ENCODE measurements at regions not wholly inside any gene's neighbourhood (a gene's known extent, or its start where the extent isn't known, plus 50 kb on each side); places are given as distances from the start of the nearest gene placed in this dataset.

GRCh38 chr7:108789451-108789850 lies 219.8 kb downstream of the DNAJB9 start:
- H3K4me3 ChIP-seq (ENCODE audit: low read length in 3 of 3): no peak overlapping the region
- no peaks in the 10 kb centered on the region for H3K27me3 ChIP-seq (ENCODE audit: control insufficient read depth, insufficient read depth, low read length)
- no peak overlapping the region for H3K9ac ChIP-seq (ENCODE audit: low read length in 3 of 3)
- FAIRE-seq (peak; percentile 75), DNase-seq (no peak)
- H3K4me1 ChIP-seq (ENCODE audit: control insufficient read depth in 2 of 3, insufficient read depth in 2 of 3, low read depth in 1 of 3, low read length in 3 of 3): no peaks in the 10 kb centered on the region
- no peak for TF ChIP-seq CTCF (IDR thresholded peaks at IDR 0.05; ENCODE audit: borderline replicate concordance, extremely low read depth, insufficient read depth)
- peaks cover 0 to 14% (median 6%) of the 10 kb centered on the region in 3 donors for H3K9me3 ChIP-seq (ENCODE audit: control insufficient read depth in 2 of 3, insufficient read depth in 1 of 3, low read length in 3 of 3)
- no peaks in the 10 kb centered on the region for H3K36me3 ChIP-seq (ENCODE audit: control insufficient read depth in 2 of 3, insufficient read depth in 3 of 3, low read length in 3 of 3)
- intact Hi-C loops (cut with DNase I): no loop called here
- no peak overlapping the region for H3K27ac ChIP-seq (ENCODE audit: low read depth in 2 of 2, low read length in 2 of 2)

GRCh38 chr7:108794466-108794865 lies 224.8 kb downstream of the DNAJB9 start:
- FAIRE-seq: no peak
- intact Hi-C loops (cut with DNase I): no loop called here
- no peaks in the 10 kb centered on the region for H3K27me3 ChIP-seq (ENCODE audit: control insufficient read depth, insufficient read depth, low read length)

DNA sequence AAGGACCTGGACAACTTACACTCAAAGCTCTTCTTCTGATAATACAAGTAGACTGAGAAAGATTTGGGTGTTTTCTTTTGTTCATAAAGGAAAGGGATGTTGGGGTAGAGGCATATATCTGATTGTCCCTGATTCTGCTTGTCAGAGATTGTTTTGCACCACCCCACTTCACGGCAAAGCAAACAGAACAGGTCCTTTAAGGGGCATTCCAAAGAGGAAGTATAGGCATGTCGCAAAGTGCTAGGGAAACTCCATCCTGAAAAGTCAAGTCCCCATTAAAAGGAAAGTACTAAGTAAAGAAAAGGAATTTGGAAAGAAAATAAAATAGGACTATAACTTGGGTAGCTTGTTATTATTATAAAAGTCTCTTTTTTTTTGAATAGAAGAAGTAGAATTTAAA lies 233.0 kb downstream of the DNAJB9 start:
- FAIRE-seq (no peak), DNase-seq (no peak)
- Histone ChIP-seq H3K27me3 (ENCODE audit: control insufficient read depth, insufficient read depth, low read length) (no peaks in the 10 kb centered on the region), H3K27ac (ENCODE audit: low read depth in 2 of 2, low read length in 2 of 2) (no peak overlapping the region), H3K9ac (ENCODE audit: low read length in 3 of 3) (no peak overlapping the region), H3K4me1 (ENCODE audit: control insufficient read depth in 2 of 3, insufficient read depth in 2 of 3, low read depth in 1 of 3, low read length in 3 of 3) (no peaks in the 10 kb centered on the region), H3K36me3 (ENCODE audit: control insufficient read depth in 2 of 3, insufficient read depth in 3 of 3, low read length in 3 of 3) (no peaks in the 10 kb centered on the region), H3K9me3 (ENCODE audit: control insufficient read depth in 2 of 3, insufficient read depth in 1 of 3, low read length in 3 of 3) (no peaks in the 10 kb centered on the region), H3K4me3 (ENCODE audit: low read length in 3 of 3) (no peak overlapping the region)
- intact Hi-C loops (cut with DNase I): no loop called here
- no peak for TF ChIP-seq CTCF (IDR thresholded peaks at IDR 0.05; ENCODE audit: borderline replicate concordance, extremely low read depth, insufficient read depth)

More at GRCh38 chr7:108794466-108794865, 224.8 kb downstream of the DNAJB9 start:
- H3K27ac ChIP-seq (ENCODE audit: low read depth in 2 of 2, low read length in 2 of 2): no peak overlapping the region
- no peak overlapping the region for H3K4me3 ChIP-seq (ENCODE audit: low read length in 3 of 3)
- no peaks in the 10 kb centered on the region for H3K4me1 ChIP-seq (ENCODE audit: control insufficient read depth in 2 of 3, insufficient read depth in 2 of 3, low read depth in 1 of 3, low read length in 3 of 3)
- no peak for TF ChIP-seq CTCF (IDR thresholded peaks at IDR 0.05; ENCODE audit: borderline replicate concordance, extremely low read depth, insufficient read depth)
- no peak overlapping the region for H3K9ac ChIP-seq (ENCODE audit: low read length in 3 of 3)
- H3K36me3 ChIP-seq (ENCODE audit: control insufficient read depth in 2 of 3, insufficient read depth in 3 of 3, low read length in 3 of 3): no peaks in the 10 kb centered on the region
- peaks cover 0 to 10% (median 6%) of the 10 kb centered on the region in 3 donors for H3K9me3 ChIP-seq (ENCODE audit: control insufficient read depth in 2 of 3, insufficient read depth in 1 of 3, low read length in 3 of 3)
- DNase-seq: no peak

- Histone ChIP-seq H3K27ac (ENCODE audit: low read depth in 2 of 2, low read length in 2 of 2) (no peak overlapping the region), H3K9me3 (ENCODE audit: control insufficient read depth in 2 of 3, insufficient read depth in 1 of 3, low read length in 3 of 3) (no peaks in the 10 kb centered on the region), H3K36me3 (ENCODE audit: control insufficient read depth in 2 of 3, insufficient read depth in 3 of 3, low read length in 3 of 3) (no peaks in the 10 kb centered on the region), H3K4me3 (ENCODE audit: low read length in 3 of 3) (no peak overlapping the region), H3K9ac (ENCODE audit: low read length in 3 of 3) (no peak overlapping the region), H3K27me3 (ENCODE audit: control insufficient read depth, insufficient read depth, low read length) (no peaks in the 10 kb centered on the region), H3K4me1 (ENCODE audit: control insufficient read depth in 2 of 3, insufficient read depth in 2 of 3, low read depth in 1 of 3, low read length in 3 of 3) (no peaks in the 10 kb centered on the region)
- TF ChIP-seq CTCF (IDR thresholded peaks at IDR 0.05; ENCODE audit: borderline replicate concordance, extremely low read depth, insufficient read depth): peak; percentile 24
- FAIRE-seq (no peak), DNase-seq (peak in 2 of 5 donors; percentile 6 to 22)
- intact Hi-C loops (cut with DNase I): no loop called here
Observed at GRCh38 chr7:108805808-108806397, 236.2 kb downstream of the DNAJB9 start.
